ENCODE measurements at regions not wholly inside any gene's neighbourhood (a gene's known extent, or its start where the extent isn't known, plus 50 kb on each side); places are given as distances from the start of the nearest gene placed in this dataset.

DNA sequence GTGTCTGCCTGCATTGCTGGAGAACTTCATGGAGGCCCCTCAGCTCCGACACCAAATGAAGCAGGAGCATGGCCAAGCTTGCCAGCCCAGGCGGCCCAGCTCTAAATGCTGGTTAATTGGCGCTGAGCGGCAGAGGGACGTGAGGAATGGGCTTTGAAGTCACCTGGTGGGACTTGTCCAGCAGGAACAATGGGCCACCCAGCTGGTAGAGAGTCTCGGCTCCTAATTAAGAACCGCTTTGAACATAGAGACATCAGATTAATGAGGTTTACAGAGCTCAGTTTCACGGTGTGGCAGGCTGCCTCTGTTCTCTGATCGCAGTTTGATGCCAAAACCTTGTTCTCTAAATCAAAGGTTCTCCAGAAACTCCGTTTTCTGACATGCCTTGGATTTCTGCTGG is 77.5 kb upstream of the LINGO1 start:
- intact Hi-C loops (cut with micrococcal nuclease; ENCODE audit: unreplicated experiment), result no loop called here
- no peak for FAIRE-seq
- no peak for TF ChIP-seq NFE2L2 (IDR thresholded peaks at IDR 0.05; ENCODE audit: low read length)
- TF ChIP-seq ZMYM4 (CRISPR knock-in tag; IDR thresholded peaks at IDR 0.05), result no peak
- TF ChIP-seq, protein P1, sequence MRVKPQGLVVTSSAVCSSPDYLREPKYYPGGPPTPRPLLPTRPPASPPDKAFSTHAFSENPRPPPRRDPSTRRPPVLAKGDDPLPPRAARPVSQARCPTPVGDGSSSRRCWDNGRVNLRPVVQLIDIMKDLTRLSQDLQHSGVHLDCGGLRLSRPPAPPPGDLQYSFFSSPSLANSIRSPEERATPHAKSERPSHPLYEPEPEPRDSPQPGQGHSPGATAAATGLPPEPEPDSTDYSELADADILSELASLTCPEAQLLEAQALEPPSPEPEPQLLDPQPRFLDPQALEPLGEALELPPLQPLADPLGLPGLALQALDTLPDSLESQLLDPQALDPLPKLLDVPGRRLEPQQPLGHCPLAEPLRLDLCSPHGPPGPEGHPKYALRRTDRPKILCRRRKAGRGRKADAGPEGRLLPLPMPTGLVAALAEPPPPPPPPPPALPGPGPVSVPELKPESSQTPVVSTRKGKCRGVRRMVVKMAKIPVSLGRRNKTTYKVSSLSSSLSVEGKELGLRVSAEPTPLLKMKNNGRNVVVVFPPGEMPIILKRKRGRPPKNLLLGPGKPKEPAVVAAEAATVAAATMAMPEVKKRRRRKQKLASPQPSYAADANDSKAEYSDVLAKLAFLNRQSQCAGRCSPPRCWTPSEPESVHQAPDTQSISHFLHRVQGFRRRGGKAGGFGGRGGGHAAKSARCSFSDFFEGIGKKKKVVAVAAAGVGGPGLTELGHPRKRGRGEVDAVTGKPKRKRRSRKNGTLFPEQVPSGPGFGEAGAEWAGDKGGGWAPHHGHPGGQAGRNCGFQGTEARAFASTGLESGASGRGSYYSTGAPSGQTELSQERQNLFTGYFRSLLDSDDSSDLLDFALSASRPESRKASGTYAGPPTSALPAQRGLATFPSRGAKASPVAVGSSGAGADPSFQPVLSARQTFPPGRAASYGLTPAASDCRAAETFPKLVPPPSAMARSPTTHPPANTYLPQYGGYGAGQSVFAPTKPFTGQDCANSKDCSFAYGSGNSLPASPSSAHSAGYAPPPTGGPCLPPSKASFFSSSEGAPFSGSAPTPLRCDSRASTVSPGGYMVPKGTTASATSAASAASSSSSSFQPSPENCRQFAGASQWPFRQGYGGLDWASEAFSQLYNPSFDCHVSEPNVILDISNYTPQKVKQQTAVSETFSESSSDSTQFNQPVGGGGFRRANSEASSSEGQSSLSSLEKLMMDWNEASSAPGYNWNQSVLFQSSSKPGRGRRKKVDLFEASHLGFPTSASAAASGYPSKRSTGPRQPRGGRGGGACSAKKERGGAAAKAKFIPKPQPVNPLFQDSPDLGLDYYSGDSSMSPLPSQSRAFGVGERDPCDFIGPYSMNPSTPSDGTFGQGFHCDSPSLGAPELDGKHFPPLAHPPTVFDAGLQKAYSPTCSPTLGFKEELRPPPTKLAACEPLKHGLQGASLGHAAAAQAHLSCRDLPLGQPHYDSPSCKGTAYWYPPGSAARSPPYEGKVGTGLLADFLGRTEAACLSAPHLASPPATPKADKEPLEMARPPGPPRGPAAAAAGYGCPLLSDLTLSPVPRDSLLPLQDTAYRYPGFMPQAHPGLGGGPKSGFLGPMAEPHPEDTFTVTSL (CRISPR knock-in tag; IDR thresholded peaks at IDR 0.05; ENCODE audit: borderline replicate concordance), result no peak
- no peak for TF ChIP-seq NFRKB (IDR thresholded peaks at IDR 0.05)
- TF ChIP-seq EED (CRISPR knock-in tag; IDR thresholded peaks at IDR 0.05), result no peak
- no peak for TF ChIP-seq ZNF792 (CRISPR knock-in tag; IDR thresholded peaks at IDR 0.05)
- TF ChIP-seq, protein P2, sequence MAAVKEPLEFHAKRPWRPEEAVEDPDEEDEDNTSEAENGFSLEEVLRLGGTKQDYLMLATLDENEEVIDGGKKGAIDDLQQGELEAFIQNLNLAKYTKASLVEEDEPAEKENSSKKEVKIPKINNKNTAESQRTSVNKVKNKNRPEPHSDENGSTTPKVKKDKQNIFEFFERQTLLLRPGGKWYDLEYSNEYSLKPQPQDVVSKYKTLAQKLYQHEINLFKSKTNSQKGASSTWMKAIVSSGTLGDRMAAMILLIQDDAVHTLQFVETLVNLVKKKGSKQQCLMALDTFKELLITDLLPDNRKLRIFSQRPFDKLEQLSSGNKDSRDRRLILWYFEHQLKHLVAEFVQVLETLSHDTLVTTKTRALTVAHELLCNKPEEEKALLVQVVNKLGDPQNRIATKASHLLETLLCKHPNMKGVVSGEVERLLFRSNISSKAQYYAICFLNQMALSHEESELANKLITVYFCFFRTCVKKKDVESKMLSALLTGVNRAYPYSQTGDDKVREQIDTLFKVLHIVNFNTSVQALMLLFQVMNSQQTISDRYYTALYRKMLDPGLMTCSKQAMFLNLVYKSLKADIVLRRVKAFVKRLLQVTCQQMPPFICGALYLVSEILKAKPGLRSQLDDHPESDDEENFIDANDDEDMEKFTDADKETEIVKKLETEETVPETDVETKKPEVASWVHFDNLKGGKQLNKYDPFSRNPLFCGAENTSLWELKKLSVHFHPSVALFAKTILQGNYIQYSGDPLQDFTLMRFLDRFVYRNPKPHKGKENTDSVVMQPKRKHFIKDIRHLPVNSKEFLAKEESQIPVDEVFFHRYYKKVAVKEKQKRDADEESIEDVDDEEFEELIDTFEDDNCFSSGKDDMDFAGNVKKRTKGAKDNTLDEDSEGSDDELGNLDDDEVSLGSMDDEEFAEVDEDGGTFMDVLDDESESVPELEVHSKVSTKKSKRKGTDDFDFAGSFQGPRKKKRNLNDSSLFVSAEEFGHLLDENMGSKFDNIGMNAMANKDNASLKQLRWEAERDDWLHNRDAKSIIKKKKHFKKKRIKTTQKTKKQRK (IDR thresholded peaks at IDR 0.05; ENCODE audit: low read length), result no peak
- no peak for TF ChIP-seq ARNT2 (CRISPR knock-in tag; IDR thresholded peaks at IDR 0.05; ENCODE audit: low read depth)
- no peak for TF ChIP-seq KAT8 (CRISPR knock-in tag; IDR thresholded peaks at IDR 0.05)
- no peak overlapping the region for H3K27ac ChIP-seq (ENCODE audit: extremely low read length, insufficient read depth, low read length)
- H3K4me1 ChIP-seq (ENCODE audit: insufficient read depth, low read length), result no peaks in the 10 kb centered on the region
- CTCF ChIA-PET (ENCODE audit: low intra/inter-chr PET ratio, low total read pairs), result no interaction called here
- no TSS peak for BruUV-seq (replicated peaks)
- H3K4me2 ChIP-seq (ENCODE audit: low read depth, low read length), result no peak overlapping the region
- H3K36me3 ChIP-seq (replicated peaks in 1 of 2; ENCODE audit: control insufficient read depth in 1 of 2, insufficient read depth in 2 of 2, low read length in 2 of 2), result no peaks in the 10 kb centered on the region
- no peaks in the 10 kb centered on the region for H3K9me3 ChIP-seq (ENCODE audit: low read length)
- peaks cover 0 to 17% of the 10 kb centered on the region in 2 experiments; a peak in 2 of 5 replicates for H3K27me3 ChIP-seq (ENCODE audit: control insufficient read depth in 1 of 2, insufficient read depth in 2 of 2, low read length in 2 of 2)
- in situ Hi-C loops (cut with HindIII; ENCODE audit: extremely low pct_ligation_motif_present, low pct_unique_long_range_greater_than_20kb), result no loop called here
- H4K20me1 ChIP-seq (ENCODE audit: insufficient read depth, low read length), result peaks cover 9% of the 10 kb centered on the region; the same call in 1 of the 2 replicates
- no peaks in the 10 kb centered on the region for H3K79me2 ChIP-seq (ENCODE audit: insufficient read depth, low read length)
- POLR2A ChIA-PET, result no interaction called here
- WGBS (ENCODE audit: low lambda C conversion rate), result 26% methylated on average over 9 of the region's 10 CpGs
- no peak for ATAC-seq
- no peak for DNase-seq (ENCODE audit: low spot score)
- no peak overlapping the region for H3K4me3 ChIP-seq (replicated peaks in 1 of 3; ENCODE audit: insufficient read depth in 1 of 3, low read depth in 2 of 3, low read length in 3 of 3)
- H3K9ac ChIP-seq (ENCODE audit: insufficient read depth, low read depth, low read length), result no peak overlapping the region
- no peak overlapping the region for H2AFZ ChIP-seq (ENCODE audit: low read length)
